ENCODE measurements at regions not wholly inside any gene's neighbourhood (a gene's known extent, or its start where the extent isn't known, plus 50 kb on each side); places are given as distances from the start of the nearest gene placed in this dataset.

GRCh38 chr3:152656214-152656971 lies 178.5 kb upstream of the P2RY1 start:
- TF ChIP-seq CTCF (IDR thresholded peaks at IDR 0.05) (no peak), POLR2A (IDR thresholded peaks at IDR 0.05) (no peak)

All from uterus (tissue), 2 donors.